MM.1S (cell line): ENCODE measurements at regions not wholly inside any gene's neighbourhood (a gene's known extent, or its start where the extent isn't known, plus 50 kb on each side); places are given as distances from the start of the nearest gene placed in this dataset.

ENCODE experiments used
- DNase-seq: peaks from one replicate; pipeline ENCODE4 v3.0.0-alpha.2; 2015
- H2AFZ ChIP-seq: fragments of 300-600 bp; sonication (generic); 2 replicates; pipeline ENCODE4 v1.6.0; 2016; ENCODE audit warnings: antibody characterized with exemption, low read length
- H3F3A ChIP-seq: fragments of 300-600 bp; sonication (generic); 2 replicates; pipeline ENCODE4 v1.6.1; 2016; ENCODE audit warnings: mild to moderate bottlenecking, antibody characterized with exemption, low read length, moderate library complexity, mixed read lengths; ENCODE audit not compliant: insufficient read depth
- H3K27ac ChIP-seq: fragments of 300-600 bp; sonication (generic); 2 replicates; pipeline ENCODE4 v1.5.1; 2016; ENCODE audit warnings: mild to moderate bottlenecking, low read length
- H3K27me3 ChIP-seq: fragments of 300-600 bp; sonication (generic); replicated peaks from 2 replicates; pipeline ENCODE4 v1.6.0; 2016; ENCODE audit warnings: low read length; ENCODE audit not compliant: insufficient read depth
- H3K36me3 ChIP-seq: fragments of 300-600 bp; sonication (generic); replicated peaks from 2 replicates; pipeline ENCODE4 v1.6.1; 2016; ENCODE audit warnings: mild to moderate bottlenecking, low read length, mixed read lengths; ENCODE audit not compliant: insufficient read depth
- H3K4me1 ChIP-seq: fragments of 300-600 bp; sonication (generic); 2 replicates; pipeline ENCODE4 v1.6.1; 2016; ENCODE audit warnings: low read length, mixed read lengths
- H3K4me2 ChIP-seq: fragments of 300-600 bp; sonication (generic); 2 replicates; pipeline ENCODE4 v1.6.0; 2016; ENCODE audit warnings: low read depth, low read length
- H3K4me3 ChIP-seq: fragments of 300-600 bp; sonication (generic); 2 replicates; pipeline ENCODE4 v1.5.1; 2016; ENCODE audit warnings: low read length, mixed read lengths
- H3K79me2 ChIP-seq: fragments of 300-600 bp; sonication (generic); 2 replicates; pipeline ENCODE4 v1.6.1; 2016; ENCODE audit warnings: mixed run types, low read length, mixed read lengths
- H3K9ac ChIP-seq: fragments of 300-600 bp; sonication (generic); 2 replicates; pipeline ENCODE4 v1.6.1; 2016; ENCODE audit warnings: low read length, mixed read lengths
- H3K9me2 ChIP-seq: fragments of 300-600 bp; sonication (generic); replicated peaks from 2 replicates; pipeline ENCODE4 v1.6.1; 2016; ENCODE audit warnings: mild to moderate bottlenecking, low read length, mixed read lengths; ENCODE audit not compliant: insufficient read depth
- H3K9me3 ChIP-seq: fragments of 300-600 bp; sonication (generic); replicated peaks from 2 replicates; pipeline ENCODE4 v1.6.1; 2016; ENCODE audit warnings: mild to moderate bottlenecking, low read length, mixed read lengths; ENCODE audit not compliant: insufficient read depth
- H4K20me1 ChIP-seq: fragments of 300-600 bp; sonication (generic); 2 replicates; pipeline ENCODE4 v1.6.1; 2016; ENCODE audit warnings: mild to moderate bottlenecking, low read length, moderate library complexity, mixed read lengths; ENCODE audit not compliant: insufficient read depth
- CTCF ChIP-seq: fragments of 300-600 bp; sonication (generic); IDR thresholded peaks from 2 replicates; pipeline ENCODE4 v1.5.1; 2016; ENCODE audit warnings: antibody characterized with exemption, low read length, mixed read lengths
- EZH2 ChIP-seq: fragments of 300-600 bp; sonication (generic); optimal IDR thresholded peaks from 2 replicates; pipeline ENCODE3; 2017; ENCODE audit warnings: low read depth, mild to moderate bottlenecking, antibody characterized with exemption, low read length, mixed read lengths
- EZH2phosphoT487 ChIP-seq: fragments of 300-600 bp; sonication (generic); IDR thresholded peaks from 2 replicates; pipeline ENCODE4 v1.6.1; 2018; ENCODE audit warnings: antibody characterized with exemption, low read length

- Histone ChIP-seq H3K4me3 (peak overlapping the region; percentile 52), H3K9ac (peak overlapping the region; percentile 70), H2AFZ (peak overlapping the region; percentile 53; the same call in 1 of the 2 replicates), H3K9me3 (no peaks in the 10 kb centered on the region), H3F3A (peaks cover 40% of the 10 kb centered on the region), H3K4me2 (peak overlapping the region; percentile 95), H3K27ac (peak overlapping the region; percentile 97), H4K20me1 (no peaks in the 10 kb centered on the region), H3K36me3 (no peaks in the 10 kb centered on the region), H3K4me1 (peaks cover 51% of the 10 kb centered on the region), H3K9me2 (no peaks in the 10 kb centered on the region), H3K27me3 (no peaks in the 10 kb centered on the region), H3K79me2 (no peaks in the 10 kb centered on the region)
- peak; percentile 68 for DNase-seq
- TF ChIP-seq EZH2phosphoT487, result no peak
- no peak for TF ChIP-seq CTCF
- TF ChIP-seq EZH2, result no peak
Observed at GRCh38 chr15:23853286-23853685, 166.2 kb upstream of the NDN start.

GRCh38 chr15:23854203-23854911 is 167.3 kb upstream of the NDN start:
- DNase-seq, result peak; percentile 91
- H3K9me2 ChIP-seq, result no peaks in the 10 kb centered on the region
- TF ChIP-seq EZH2phosphoT487 (no peak), CTCF (peak; percentile 25)
- peak overlapping the region; percentile 59 for H2AFZ ChIP-seq
- H3K4me2 ChIP-seq, result peak overlapping the region; percentile 95
- no peaks in the 10 kb centered on the region for H3K9me3 ChIP-seq
- H4K20me1 ChIP-seq, result no peaks in the 10 kb centered on the region
- no peaks in the 10 kb centered on the region for H3K79me2 ChIP-seq
- peak overlapping the region; percentile 97 for H3K27ac ChIP-seq
- H3K4me1 ChIP-seq, result peaks cover 51% of the 10 kb centered on the region
- H3K4me3 ChIP-seq, result peak overlapping the region; percentile 52
- H3K9ac ChIP-seq, result peak overlapping the region; percentile 70
- H3K36me3 ChIP-seq, result no peaks in the 10 kb centered on the region
- H3F3A ChIP-seq, result peaks cover 40% of the 10 kb centered on the region
- H3K27me3 ChIP-seq, result no peaks in the 10 kb centered on the region

GRCh38 chr15:23854912-23855659 is 168.0 kb upstream of the NDN start:
- H2AFZ ChIP-seq, result peak overlapping the region; percentile 59
- H3K9me3 ChIP-seq, result no peaks in the 10 kb centered on the region
- peak overlapping the region; percentile 70 for H3K9ac ChIP-seq
- no peaks in the 10 kb centered on the region for H3K36me3 ChIP-seq
- TF ChIP-seq EZH2phosphoT487, result no peak
- no peak for TF ChIP-seq EZH2
- TF ChIP-seq CTCF, result no peak
- peak overlapping the region; percentile 95 for H3K4me2 ChIP-seq
- H3K79me2 ChIP-seq, result no peaks in the 10 kb centered on the region
- H3F3A ChIP-seq, result peaks cover 40% of the 10 kb centered on the region
- H3K9me2 ChIP-seq, result no peaks in the 10 kb centered on the region
- H3K4me3 ChIP-seq, result peak overlapping the region; percentile 52
- H3K27me3 ChIP-seq, result no peaks in the 10 kb centered on the region
- H4K20me1 ChIP-seq, result no peaks in the 10 kb centered on the region
- H3K4me1 ChIP-seq, result peaks cover 51% of the 10 kb centered on the region
- peak overlapping the region; percentile 97 for H3K27ac ChIP-seq
- DNase-seq, result peak; percentile 76
